NCI-H345 treated with DMSO at 0.1 percent for 48 hours (cell line): ENCODE measurements at regions not wholly inside any gene's neighbourhood (a gene's known extent, or its start where the extent isn't known, plus 50 kb on each side); places are given as distances from the start of the nearest gene placed in this dataset.
"Not testable (repeated sequence)": the region's sequence is repeated elsewhere in the genome, so short reads cannot be mapped to it uniquely, and the experiment has no call there.

Experiments used
- DNase-seq: peaks from one replicate; lab custom pipeline; 2025; ENCODE audit not compliant: unreplicated experiment; lab: John Stamatoyannopoulos, UW

GRCh38 chr3:106510206-106510605 is 641.4 kb upstream of the CBLB start:
- no peak for DNase-seq

GRCh38 chr3:106512846-106513245 is 644.0 kb upstream of the CBLB start:
- DNase-seq: no peak

- no peak for DNase-seq
These were observed 645.6 kb upstream of the CBLB start for GRCh38 chr3:106514431-106514830.

- DNase-seq: no peak
These were observed 649.7 kb upstream of the CBLB start for GRCh38 chr3:106518516-106518915.

GRCh38 chr3:106522397-106522796 is 653.6 kb upstream of the CBLB start:
- no peak for DNase-seq

GRCh38 chr3:106528932-106529331 is 660.1 kb upstream of the CBLB start:
- DNase-seq: no peak

GRCh38 chr3:106529738-106530137 is 660.9 kb upstream of the CBLB start:
- no peak for DNase-seq

GRCh38 chr3:106530367-106530766 is 661.6 kb upstream of the CBLB start:
- DNase-seq: no peak

GRCh38 chr3:106531771-106532329 is 663.0 kb upstream of the CBLB start:
- not testable (repeated sequence) for DNase-seq

- no peak for DNase-seq
These were observed 664.4 kb upstream of the CBLB start for GRCh38 chr3:106533093-106533787.

GRCh38 chr3:106533788-106534160 is 665.0 kb upstream of the CBLB start:
- no peak for DNase-seq

GRCh38 chr3:106534206-106534605 is 665.4 kb upstream of the CBLB start:
- DNase-seq: no peak

GRCh38 chr3:106540743-106541142 is 671.9 kb upstream of the CBLB start:
- no peak for DNase-seq

GRCh38 chr3:106542101-106542769 is 673.4 kb upstream of the CBLB start:
- no peak for DNase-seq

- no peak for DNase-seq
These were observed 683.7 kb upstream of the CBLB start for GRCh38 chr3:106552351-106553043.

GRCh38 chr3:106560451-106560966 is 691.7 kb upstream of the CBLB start:
- DNase-seq: no peak

GRCh38 chr3:106566277-106566676 is 697.5 kb upstream of the CBLB start:
- no peak for DNase-seq

GRCh38 chr3:106570426-106570825 is 701.6 kb upstream of the CBLB start:
- no peak for DNase-seq

GRCh38 chr3:106573605-106574004 is 704.8 kb upstream of the CBLB start:
- DNase-seq: no peak

- no peak for DNase-seq
These were observed 706.2 kb upstream of the CBLB start for GRCh38 chr3:106575029-106575428.

GRCh38 chr3:106577241-106577640 is 708.4 kb upstream of the CBLB start:
- DNase-seq: no peak

- no peak for DNase-seq
These were observed 710.1 kb upstream of the CBLB start for GRCh38 chr3:106578911-106579310.
